DOHH2 (cell line): ENCODE measurements at regions not wholly inside any gene's neighbourhood (a gene's known extent, or its start where the extent isn't known, plus 50 kb on each side); places are given as distances from the start of the nearest gene placed in this dataset.

Experiments used
- H3F3A ChIP-seq: fragments of 200-600 bp; sonication (generic), shearing (Covaris generic); 2 replicates; pipeline ENCODE4 v1.6.0; 2016; ENCODE audit warnings: antibody characterized with exemption, mild to moderate bottlenecking; ENCODE audit not compliant: control insufficient read depth, insufficient read depth
- H3K27ac ChIP-seq: fragments of 200-600 bp; sonication (generic); 2 replicates; pipeline ENCODE4 v1.5.1; 2014; ENCODE audit warnings: low read depth, mild to moderate bottlenecking, low read length, moderate library complexity
- H3K27me3 ChIP-seq: fragments of 200-600 bp; sonication (generic); 2 replicates; pipeline ENCODE4 v1.6.1; 2014; ENCODE audit warnings: mild to moderate bottlenecking, low read length, mixed read lengths; ENCODE audit not compliant: control insufficient read depth
- H3K36me3 ChIP-seq: fragments of 200-600 bp; sonication (generic); 2 replicates; pipeline ENCODE4 v1.6.1; 2014; ENCODE audit warnings: mild to moderate bottlenecking, low read length, moderate library complexity, mixed read lengths; ENCODE audit not compliant: control insufficient read depth
- H3K4me1 ChIP-seq: fragments of 200-600 bp; sonication (generic); 2 replicates; pipeline ENCODE4 v1.6.1; 2014; ENCODE audit warnings: mild to moderate bottlenecking, low read length, mixed read lengths; ENCODE audit not compliant: control insufficient read depth
- H3K4me2 ChIP-seq: fragments of 200-600 bp; sonication (generic); 2 replicates; pipeline ENCODE4 v1.6.0; 2014; ENCODE audit warnings: mild to moderate bottlenecking, low read length, moderate library complexity
- H3K4me3 ChIP-seq: fragments of 200-600 bp; sonication (generic); 2 replicates; pipeline ENCODE4 v1.5.1; 2014; ENCODE audit warnings: mild to moderate bottlenecking, low read length, mixed read lengths
- H3K79me2 ChIP-seq: fragments of 200-600 bp; sonication (generic); 2 replicates; pipeline ENCODE4 v1.6.1; 2014; ENCODE audit warnings: mild to moderate bottlenecking, low read length, mixed read lengths; ENCODE audit not compliant: control insufficient read depth
- H3K9me2 ChIP-seq: fragments of 200-600 bp; sonication (generic); replicated peaks from 2 replicates; pipeline ENCODE4 v1.6.1; 2014; ENCODE audit warnings: mild to moderate bottlenecking, low read length, mixed read lengths; ENCODE audit not compliant: control insufficient read depth
- H3K9me3 ChIP-seq: fragments of 200-600 bp; sonication (generic); 2 replicates; pipeline ENCODE4 v1.6.1; 2014; ENCODE audit warnings: antibody characterized with exemption, low read length, mixed read lengths; ENCODE audit not compliant: control insufficient read depth, insufficient read depth
- H4K20me1 ChIP-seq: fragments of 200-600 bp; sonication (generic); 2 replicates; pipeline ENCODE4 v1.6.0; 2014; ENCODE audit warnings: low read depth, mild to moderate bottlenecking, antibody characterized with exemption, low read length, moderate library complexity; ENCODE audit not compliant: control insufficient read depth, insufficient read depth
- EZH2phosphoT487 ChIP-seq: fragments of 200-600 bp; sonication (generic); IDR thresholded peaks from 2 replicates; pipeline ENCODE4 v1.6.1; 2017; ENCODE audit warnings: borderline replicate concordance, mild to moderate bottlenecking, antibody characterized with exemption, low read length, moderate library complexity, mixed read lengths
- TF ChIP-seq, protein P1 (sequence below): fragments of 200-600 bp; sonication (generic); IDR thresholded peaks from one replicate; pipeline ENCODE4 v1.5.1; 2014; ENCODE audit warnings: antibody characterized with exemption, mild to moderate bottlenecking, low read depth, low read length; ENCODE audit not compliant: poor library complexity, severe bottlenecking

DNA sequence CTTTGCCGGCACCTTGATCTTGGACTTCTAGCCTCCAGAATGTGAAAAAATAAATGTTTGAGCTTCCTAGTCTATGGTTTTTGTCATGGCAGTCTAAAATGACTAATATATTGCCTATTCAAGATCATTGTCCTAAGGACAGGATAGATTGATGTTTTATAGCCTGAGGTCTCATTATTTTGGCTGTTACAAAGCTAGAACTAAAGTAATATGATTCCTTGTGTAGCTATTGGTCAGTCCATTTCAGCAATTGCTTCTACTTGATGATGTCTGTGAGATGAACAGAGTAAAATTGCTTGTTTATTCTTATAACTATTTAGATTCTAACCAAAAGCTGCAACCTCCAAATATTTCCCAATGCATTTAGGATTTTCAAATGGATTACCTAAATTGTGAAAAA is 145.0 kb downstream of the HRH4 start:
- Histone ChIP-seq H3K9me2 (no peaks in the 10 kb centered on the region), H3K79me2 (no peaks in the 10 kb centered on the region), H4K20me1 (no peaks in the 10 kb centered on the region), H3K9me3 (no peaks in the 10 kb centered on the region), H3K4me2 (no peak overlapping the region), H3K27ac (no peak overlapping the region), H3K36me3 (no peaks in the 10 kb centered on the region), H3K27me3 (no peaks in the 10 kb centered on the region; the same call in 1 of the 2 replicates), H3K4me3 (no peak overlapping the region), H3K4me1 (no peaks in the 10 kb centered on the region), H3F3A (no peaks in the 10 kb centered on the region)
- no peak for TF ChIP-seq EZH2phosphoT487
- TF ChIP-seq, protein P1, sequence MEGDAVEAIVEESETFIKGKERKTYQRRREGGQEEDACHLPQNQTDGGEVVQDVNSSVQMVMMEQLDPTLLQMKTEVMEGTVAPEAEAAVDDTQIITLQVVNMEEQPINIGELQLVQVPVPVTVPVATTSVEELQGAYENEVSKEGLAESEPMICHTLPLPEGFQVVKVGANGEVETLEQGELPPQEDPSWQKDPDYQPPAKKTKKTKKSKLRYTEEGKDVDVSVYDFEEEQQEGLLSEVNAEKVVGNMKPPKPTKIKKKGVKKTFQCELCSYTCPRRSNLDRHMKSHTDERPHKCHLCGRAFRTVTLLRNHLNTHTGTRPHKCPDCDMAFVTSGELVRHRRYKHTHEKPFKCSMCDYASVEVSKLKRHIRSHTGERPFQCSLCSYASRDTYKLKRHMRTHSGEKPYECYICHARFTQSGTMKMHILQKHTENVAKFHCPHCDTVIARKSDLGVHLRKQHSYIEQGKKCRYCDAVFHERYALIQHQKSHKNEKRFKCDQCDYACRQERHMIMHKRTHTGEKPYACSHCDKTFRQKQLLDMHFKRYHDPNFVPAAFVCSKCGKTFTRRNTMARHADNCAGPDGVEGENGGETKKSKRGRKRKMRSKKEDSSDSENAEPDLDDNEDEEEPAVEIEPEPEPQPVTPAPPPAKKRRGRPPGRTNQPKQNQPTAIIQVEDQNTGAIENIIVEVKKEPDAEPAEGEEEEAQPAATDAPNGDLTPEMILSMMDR = no peak

DNA sequence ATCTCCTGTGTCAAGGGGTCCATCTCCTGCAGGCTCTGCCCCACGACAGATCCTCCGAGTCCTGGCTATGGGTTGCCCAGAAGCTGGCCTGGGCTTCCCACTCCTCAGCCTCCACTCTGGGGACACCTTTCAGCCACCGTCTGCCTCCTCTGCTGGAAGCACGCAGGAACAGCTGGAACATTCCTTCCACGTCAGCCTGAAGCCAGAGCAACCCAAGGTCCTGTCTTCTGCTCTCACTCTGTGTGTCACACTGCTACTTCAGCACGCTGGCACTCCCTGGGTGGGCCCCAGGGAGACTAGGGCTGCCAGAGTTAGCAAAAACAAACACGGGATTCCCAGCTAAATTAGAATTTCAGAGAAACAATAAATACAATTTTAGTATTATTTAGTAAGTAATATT is 148.8 kb downstream of the HRH4 start:
- no peak for TF ChIP-seq EZH2phosphoT487
- TF ChIP-seq, protein P1 = no peak
- no peak overlapping the region for H3K4me3 ChIP-seq
- H3K9me2 ChIP-seq = no peaks in the 10 kb centered on the region
- H3K9me3 ChIP-seq = no peaks in the 10 kb centered on the region
- no peak overlapping the region for H3K27ac ChIP-seq
- no peaks in the 10 kb centered on the region for H3K36me3 ChIP-seq
- H3K79me2 ChIP-seq = no peaks in the 10 kb centered on the region
- no peaks in the 10 kb centered on the region for H3F3A ChIP-seq
- no peaks in the 10 kb centered on the region for H3K27me3 ChIP-seq
- no peaks in the 10 kb centered on the region for H4K20me1 ChIP-seq
- no peaks in the 10 kb centered on the region for H3K4me1 ChIP-seq
- H3K4me2 ChIP-seq = no peak overlapping the region

DNA sequence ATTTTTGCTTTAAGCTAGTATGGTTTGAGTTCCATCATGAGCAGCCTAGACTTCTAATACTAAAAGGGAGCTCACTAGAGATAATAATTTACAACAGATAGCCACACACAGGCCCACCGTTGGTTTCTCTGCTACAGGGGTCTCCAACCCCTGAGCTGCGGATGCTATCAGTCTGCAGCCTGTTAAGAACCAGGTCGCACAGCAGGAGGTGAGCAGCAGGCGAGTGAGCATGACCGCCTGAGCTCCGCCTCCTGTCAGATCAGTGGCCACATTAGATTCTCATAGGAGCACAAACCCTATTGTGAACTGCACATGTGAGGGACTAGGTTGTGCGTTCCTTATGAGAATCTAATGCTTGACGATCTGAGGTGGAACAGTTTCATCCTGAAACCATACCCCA is 150.6 kb downstream of the HRH4 start:
- Histone ChIP-seq H3K4me3 (no peak overlapping the region), H4K20me1 (no peaks in the 10 kb centered on the region), H3K27ac (no peak overlapping the region), H3K79me2 (no peaks in the 10 kb centered on the region), H3K4me1 (no peaks in the 10 kb centered on the region), H3K9me2 (no peaks in the 10 kb centered on the region), H3K27me3 (no peaks in the 10 kb centered on the region), H3K9me3 (no peaks in the 10 kb centered on the region), H3K36me3 (no peaks in the 10 kb centered on the region), H3F3A (no peaks in the 10 kb centered on the region), H3K4me2 (no peak overlapping the region)
- TF ChIP-seq EZH2phosphoT487 = no peak
- TF ChIP-seq, protein P1 = no peak
